ENCODE measurements at regions not wholly inside any gene's neighbourhood (a gene's known extent, or its start where the extent isn't known, plus 50 kb on each side); places are given as distances from the start of the nearest gene placed in this dataset.

GRCh38 chr9:751137-752051, 90.1 kb upstream of the DMRT1 start:
- no peak for TF ChIP-seq RAD21 (IDR thresholded peaks at IDR 0.05; ENCODE audit: low read depth)
- TF ChIP-seq REST (IDR thresholded peaks at IDR 0.05; ENCODE audit: low read depth): no peak
- TF ChIP-seq TAF1 (IDR thresholded peaks at IDR 0.05; ENCODE audit: low read depth): no peak
- TF ChIP-seq MAX (IDR thresholded peaks at IDR 0.05): no peak
- TF ChIP-seq EP300 (IDR thresholded peaks at IDR 0.05; ENCODE audit: borderline replicate concordance): no peak
- no peak for TF ChIP-seq CEBPB (IDR thresholded peaks at IDR 0.05)
- TF ChIP-seq FOXM1 (IDR thresholded peaks at IDR 0.05; ENCODE audit: borderline replicate concordance, low read depth): no peak
- TF ChIP-seq CREB1 (IDR thresholded peaks at IDR 0.05; ENCODE audit: low read depth): no peak
- TF ChIP-seq EGR1 (IDR thresholded peaks at IDR 0.05): no peak
- no peak for TF ChIP-seq YY1 (IDR thresholded peaks at IDR 0.05; ENCODE audit: low read depth)
- TF ChIP-seq NFIC (IDR thresholded peaks at IDR 0.05): no peak
- TF ChIP-seq TCF12 (IDR thresholded peaks at IDR 0.05; ENCODE audit: low read depth): no peak
- TF ChIP-seq USF1 (IDR thresholded peaks at IDR 0.05): no peak
- TF ChIP-seq ZBTB7A (IDR thresholded peaks at IDR 0.05; ENCODE audit: low read depth): no peak
